Sciatic nerve (tissue), 2 donors: ENCODE measurements at regions not wholly inside any gene's neighbourhood (a gene's known extent, or its start where the extent isn't known, plus 50 kb on each side); places are given as distances from the start of the nearest gene placed in this dataset.
"Not testable (repeated sequence)": the region's sequence is repeated elsewhere in the genome, so short reads cannot be mapped to it uniquely, and the experiment has no call there.

Experiments
- ATAC-seq: fragments of 200-7000 bp; cut with Tn5 transposase; one replicate; pipeline ENCODE4 v1.9.1; 2020; ENCODE audit warnings: mild to moderate bottlenecking, moderate library complexity
- DNase-seq: peaks from one replicate; pipeline ENCODE4 v3.0.0-alpha.2; 2020; ENCODE audit warnings: low spot score
- intact Hi-C: fragments of 100-400 bp; cut with DNase I; formaldehyde crosslinking; loops from one replicate; pipeline ENCODE4 v1.14.2; 2022
- donor health status: DM: no; HTN: no; CAD: no.
- donor health status: DM: no; HTN: no; CAD: no.

GRCh38 chr13:94917824-94918223 lies 205.5 kb upstream of the SOX21 start:
- ATAC-seq = no peak
- intact Hi-C loops = no loop called here
- DNase-seq = no peak

- ATAC-seq (no peak), DNase-seq (no peak)
- intact Hi-C loops = no loop called here
Measured at GRCh38 chr13:94914895-94915294, 202.6 kb upstream of the SOX21 start.

- ATAC-seq (no peak), DNase-seq (no peak)
- intact Hi-C loops = no loop called here
Measured at GRCh38 chr13:94906605-94907004, 194.3 kb upstream of the SOX21 start.

GRCh38 chr13:94902722-94903407 lies 190.5 kb upstream of the SOX21 start:
- intact Hi-C loops = no loop called here
- no peak for DNase-seq
- ATAC-seq = no peak

- ATAC-seq = no peak
Measured at GRCh38 chr13:94901070-94901469, 188.7 kb upstream of the SOX21 start.

GRCh38 chr13:94896719-94897317 lies 184.5 kb upstream of the SOX21 start:
- ATAC-seq = no peak
- no peak for DNase-seq
- intact Hi-C loops = no loop called here

More at GRCh38 chr13:94901070-94901469, 188.7 kb upstream of the SOX21 start:
- no peak for DNase-seq
- intact Hi-C loops = no loop called here

GRCh38 chr13:94896238-94896637 lies 183.9 kb upstream of the SOX21 start:
- intact Hi-C loops = no loop called here
- DNase-seq = no peak
- ATAC-seq = no peak

GRCh38 chr13:94886191-94886590 lies 173.8 kb upstream of the SOX21 start:
- ATAC-seq (no peak), DNase-seq (no peak)
- intact Hi-C loops = no loop called here

- intact Hi-C loops = no loop called here
- ATAC-seq = no peak
- DNase-seq = no peak
Measured at GRCh38 chr13:94880463-94880862, 168.1 kb upstream of the SOX21 start.

GRCh38 chr13:94878602-94879165 lies 166.3 kb upstream of the SOX21 start:
- no peak for ATAC-seq
- no peak for DNase-seq
- intact Hi-C loops = no loop called here

GRCh38 chr13:94864474-94864873 lies 152.1 kb upstream of the SOX21 start:
- ATAC-seq (no peak), DNase-seq (no peak)
- intact Hi-C loops = no loop called here

GRCh38 chr13:94860981-94861407 lies 148.6 kb upstream of the SOX21 start:
- ATAC-seq (no peak), DNase-seq (no peak)
- intact Hi-C loops = no loop called here

GRCh38 chr13:94859811-94860210 lies 147.5 kb upstream of the SOX21 start:
- DNase-seq (no peak), ATAC-seq (no peak)
- intact Hi-C loops = no loop called here

- intact Hi-C loops = no loop called here
- ATAC-seq (peak; percentile 93), DNase-seq (peak; percentile 63)
Measured at GRCh38 chr13:94859278-94859691, 146.9 kb upstream of the SOX21 start.

- ATAC-seq (no peak), DNase-seq (no peak)
- intact Hi-C loops = no loop called here
Measured at GRCh38 chr13:94858856-94859255, 146.5 kb upstream of the SOX21 start.

GRCh38 chr13:94854688-94855087 lies 142.3 kb upstream of the SOX21 start:
- intact Hi-C loops = no loop called here
- ATAC-seq = no peak
- DNase-seq = no peak

GRCh38 chr13:94851576-94851975 lies 139.2 kb upstream of the SOX21 start:
- intact Hi-C loops = no loop called here
- no peak for DNase-seq
- ATAC-seq = peak; percentile 28

- ATAC-seq = no peak
- DNase-seq = no peak
- intact Hi-C loops = no loop called here
Measured at GRCh38 chr13:94849254-94849653, 136.9 kb upstream of the SOX21 start.

GRCh38 chr13:94842901-94843300 lies 130.6 kb upstream of the SOX21 start:
- no peak for DNase-seq
- no peak for ATAC-seq
- intact Hi-C loops = no loop called here

GRCh38 chr13:94837056-94837455 lies 124.7 kb upstream of the SOX21 start:
- ATAC-seq = not testable (repeated sequence)

More at GRCh38 chr13:94837056-94837455, 124.7 kb upstream of the SOX21 start:
- intact Hi-C loops, DNase-seq: not testable (repeated sequence)
